ENCODE measurements at regions not wholly inside any gene's neighbourhood (a gene's known extent, or its start where the extent isn't known, plus 50 kb on each side); places are given as distances from the start of the nearest gene placed in this dataset.

DNA sequence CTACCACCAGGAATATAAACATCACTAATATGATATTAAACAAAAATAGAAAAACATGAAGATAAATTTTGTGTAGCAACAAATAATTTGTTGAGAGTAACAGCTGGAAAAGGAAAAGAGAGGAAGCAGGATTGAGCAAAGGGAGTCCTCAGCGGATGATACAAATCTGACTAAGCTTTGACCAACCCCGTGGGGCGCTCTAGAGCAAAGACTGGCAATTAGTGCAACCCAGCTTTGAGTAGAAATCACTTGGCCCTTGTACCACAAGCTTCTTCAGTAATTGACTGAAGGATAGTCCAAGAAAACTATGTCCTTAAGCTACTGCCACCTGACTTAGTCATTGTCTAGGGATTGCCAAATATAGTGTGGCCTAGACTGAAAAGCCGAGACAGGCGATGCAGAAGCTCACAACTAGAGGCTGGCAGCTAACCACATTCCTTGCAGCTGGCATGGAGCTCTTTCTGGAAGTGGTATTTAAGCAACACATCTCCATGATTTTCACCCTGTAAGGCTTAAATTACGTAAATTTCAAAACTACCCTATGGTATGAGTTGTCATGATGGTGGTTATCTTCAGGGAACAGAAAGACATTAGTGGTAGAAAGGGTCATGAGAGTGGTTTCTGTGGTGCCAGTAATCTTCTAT lies 396.0 kb downstream of the PDGFC start:
- WGBS, 2 experiments (ENCODE audit: insufficient coverage in 1 of 2, insufficient read length in 1 of 2) = 91 to 92% methylated on average over 5 to 6 of the region's 6 CpGs
- no peaks in the 10 kb centered on the region for H3K36me3 Mint-ChIP-seq (ENCODE audit: low read depth)
- Histone ChIP-seq H3K4me1 (ENCODE audit: control insufficient read depth, insufficient read depth, low read length) (no peaks in the 10 kb centered on the region), H3K9me3 (ENCODE audit: control insufficient read depth, low read length) (no peaks in the 10 kb centered on the region), H3K27ac (ENCODE audit: low read depth, low read length) (no peak overlapping the region), H3K36me3 (ENCODE audit: control insufficient read depth, insufficient read depth, low read length) (no peaks in the 10 kb centered on the region), H3K9ac (ENCODE audit: extremely low read depth, low read length, poor library complexity, severe bottlenecking) (no peak overlapping the region), H3K4me3 (ENCODE audit: low read length) (no peak overlapping the region), H3K27me3 (ENCODE audit: control insufficient read depth, insufficient read depth, low read length, poor library complexity, severe bottlenecking) (no peaks in the 10 kb centered on the region)
- TF ChIP-seq, protein P1, sequence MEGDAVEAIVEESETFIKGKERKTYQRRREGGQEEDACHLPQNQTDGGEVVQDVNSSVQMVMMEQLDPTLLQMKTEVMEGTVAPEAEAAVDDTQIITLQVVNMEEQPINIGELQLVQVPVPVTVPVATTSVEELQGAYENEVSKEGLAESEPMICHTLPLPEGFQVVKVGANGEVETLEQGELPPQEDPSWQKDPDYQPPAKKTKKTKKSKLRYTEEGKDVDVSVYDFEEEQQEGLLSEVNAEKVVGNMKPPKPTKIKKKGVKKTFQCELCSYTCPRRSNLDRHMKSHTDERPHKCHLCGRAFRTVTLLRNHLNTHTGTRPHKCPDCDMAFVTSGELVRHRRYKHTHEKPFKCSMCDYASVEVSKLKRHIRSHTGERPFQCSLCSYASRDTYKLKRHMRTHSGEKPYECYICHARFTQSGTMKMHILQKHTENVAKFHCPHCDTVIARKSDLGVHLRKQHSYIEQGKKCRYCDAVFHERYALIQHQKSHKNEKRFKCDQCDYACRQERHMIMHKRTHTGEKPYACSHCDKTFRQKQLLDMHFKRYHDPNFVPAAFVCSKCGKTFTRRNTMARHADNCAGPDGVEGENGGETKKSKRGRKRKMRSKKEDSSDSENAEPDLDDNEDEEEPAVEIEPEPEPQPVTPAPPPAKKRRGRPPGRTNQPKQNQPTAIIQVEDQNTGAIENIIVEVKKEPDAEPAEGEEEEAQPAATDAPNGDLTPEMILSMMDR (conservative IDR thresholded peaks at IDR 0.05) = peak; percentile 65
- DNase-seq = peak; percentile 71
- no peaks in the 10 kb centered on the region for H3K27me3 Mint-ChIP-seq (ENCODE audit: insufficient read depth)
- no peak overlapping the region for H3K4me3 Mint-ChIP-seq
- peaks cover 5% of the 10 kb centered on the region for H3K4me1 Mint-ChIP-seq
- H3K27ac Mint-ChIP-seq = no peak overlapping the region
- no peaks in the 10 kb centered on the region for H3K9me3 Mint-ChIP-seq

- Mint-ChIP-seq H3K27ac (no peak overlapping the region), H3K4me1 (peaks cover 6% of the 10 kb centered on the region)
- DNase-seq = no peak
Measured at GRCh38 chr4:156571146-156571545, 400.5 kb downstream of the PDGFC start.

DNA sequence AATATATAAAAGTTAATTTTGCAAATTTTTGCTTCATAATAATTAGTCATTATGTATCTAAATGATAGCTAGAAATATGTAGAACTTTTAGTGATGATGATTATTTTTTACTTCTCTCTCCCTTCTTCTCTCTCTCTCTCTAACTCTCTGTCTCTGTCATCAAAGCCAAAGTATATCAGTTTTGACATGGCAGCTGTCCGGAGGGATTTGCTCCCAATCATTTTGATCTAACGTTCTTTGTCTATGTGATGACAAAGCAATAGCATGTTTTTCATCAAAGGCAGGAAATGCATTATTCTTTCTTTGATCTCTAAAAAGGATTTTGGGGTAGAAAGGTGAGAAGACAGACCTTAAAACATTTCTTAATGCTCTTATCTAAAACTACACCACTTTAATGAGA lies 402.1 kb downstream of the PDGFC start:
- Histone ChIP-seq H3K4me3 (ENCODE audit: low read length) (no peak overlapping the region), H3K36me3 (ENCODE audit: control insufficient read depth, insufficient read depth, low read length) (no peaks in the 10 kb centered on the region), H3K27ac (ENCODE audit: low read depth, low read length) (no peak overlapping the region), H3K27me3 (ENCODE audit: control insufficient read depth, insufficient read depth, low read length, poor library complexity, severe bottlenecking) (no peaks in the 10 kb centered on the region), H3K4me1 (ENCODE audit: control insufficient read depth, insufficient read depth, low read length) (no peaks in the 10 kb centered on the region), H3K9me3 (ENCODE audit: control insufficient read depth, low read length) (no peaks in the 10 kb centered on the region), H3K9ac (ENCODE audit: extremely low read depth, low read length, poor library complexity, severe bottlenecking) (no peak overlapping the region)
- H3K27me3 Mint-ChIP-seq (ENCODE audit: insufficient read depth) = no peaks in the 10 kb centered on the region
- H3K27ac Mint-ChIP-seq = no peak overlapping the region
- TF ChIP-seq, protein P1 (conservative IDR thresholded peaks at IDR 0.05) = no peak
- DNase-seq = no peak
- WGBS, 2 experiments (ENCODE audit: insufficient coverage in 1 of 2, insufficient read length in 1 of 2) = 88% methylated on average over 2 of the region's 2 CpGs; no CpG with 5 or more reads in 1 of the 2 experiments
- peaks cover 6% of the 10 kb centered on the region for H3K4me1 Mint-ChIP-seq
- H3K9me3 Mint-ChIP-seq = no peaks in the 10 kb centered on the region
- no peaks in the 10 kb centered on the region for H3K36me3 Mint-ChIP-seq (ENCODE audit: low read depth)
- no peak overlapping the region for H3K4me3 Mint-ChIP-seq

More at GRCh38 chr4:156571146-156571545, 400.5 kb downstream of the PDGFC start:
- H3K27me3 Mint-ChIP-seq (ENCODE audit: insufficient read depth) = no peaks in the 10 kb centered on the region
- 76% methylated on average over 5 of the region's 5 CpGs for WGBS, 2 experiments (ENCODE audit: insufficient coverage in 1 of 2, insufficient read length in 1 of 2)
- no peaks in the 10 kb centered on the region for H3K9me3 Mint-ChIP-seq
- Histone ChIP-seq H3K9ac (ENCODE audit: extremely low read depth, low read length, poor library complexity, severe bottlenecking) (no peak overlapping the region), H3K27ac (ENCODE audit: low read depth, low read length) (no peak overlapping the region), H3K4me3 (ENCODE audit: low read length) (no peak overlapping the region), H3K27me3 (ENCODE audit: control insufficient read depth, insufficient read depth, low read length, poor library complexity, severe bottlenecking) (no peaks in the 10 kb centered on the region), H3K9me3 (ENCODE audit: control insufficient read depth, low read length) (no peaks in the 10 kb centered on the region), H3K36me3 (ENCODE audit: control insufficient read depth, insufficient read depth, low read length) (no peaks in the 10 kb centered on the region), H3K4me1 (ENCODE audit: control insufficient read depth, insufficient read depth, low read length) (no peaks in the 10 kb centered on the region)
- TF ChIP-seq, protein P1 (conservative IDR thresholded peaks at IDR 0.05) = no peak
- H3K36me3 Mint-ChIP-seq (ENCODE audit: low read depth) = no peaks in the 10 kb centered on the region
- H3K4me3 Mint-ChIP-seq = no peak overlapping the region
